AG09319 (cell line): ENCODE measurements at regions not wholly inside any gene's neighbourhood (a gene's known extent, or its start where the extent isn't known, plus 50 kb on each side); places are given as distances from the start of the nearest gene placed in this dataset.

Source experiments
- DNase-seq: peaks from one replicate; pipeline ENCODE4 v3.0.0-alpha.2; 2010; ENCODE audit warnings: low read depth; ENCODE audit errors: extremely low read depth
- TF ChIP-seq, protein P1 (sequence below): IDR thresholded peaks from 2 replicates; pipeline ENCODE4 v1.5.1; 2011; ENCODE audit warnings: low read depth, mild to moderate bottlenecking, inconsistent platforms, low read length, moderate library complexity

DNA sequence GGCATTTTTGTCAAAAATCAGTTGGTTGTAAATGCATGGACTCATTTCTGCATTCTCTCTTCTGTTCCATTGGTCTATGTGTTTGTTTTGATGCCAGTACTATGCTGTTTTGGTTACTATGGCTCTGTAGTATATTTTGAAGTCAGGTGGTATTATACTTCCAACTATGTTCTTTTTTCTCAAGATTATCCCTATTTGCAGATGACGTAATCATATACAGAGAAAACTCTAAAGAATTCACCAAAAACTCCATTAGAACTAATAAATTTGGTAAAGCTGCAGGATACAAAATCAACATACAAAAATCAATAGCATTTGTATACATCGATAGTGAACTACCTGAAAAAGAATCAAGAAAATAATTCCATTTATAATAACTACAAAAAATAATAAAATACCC is 253.1 kb upstream of the NEGR1 start:
- TF ChIP-seq, protein P1, sequence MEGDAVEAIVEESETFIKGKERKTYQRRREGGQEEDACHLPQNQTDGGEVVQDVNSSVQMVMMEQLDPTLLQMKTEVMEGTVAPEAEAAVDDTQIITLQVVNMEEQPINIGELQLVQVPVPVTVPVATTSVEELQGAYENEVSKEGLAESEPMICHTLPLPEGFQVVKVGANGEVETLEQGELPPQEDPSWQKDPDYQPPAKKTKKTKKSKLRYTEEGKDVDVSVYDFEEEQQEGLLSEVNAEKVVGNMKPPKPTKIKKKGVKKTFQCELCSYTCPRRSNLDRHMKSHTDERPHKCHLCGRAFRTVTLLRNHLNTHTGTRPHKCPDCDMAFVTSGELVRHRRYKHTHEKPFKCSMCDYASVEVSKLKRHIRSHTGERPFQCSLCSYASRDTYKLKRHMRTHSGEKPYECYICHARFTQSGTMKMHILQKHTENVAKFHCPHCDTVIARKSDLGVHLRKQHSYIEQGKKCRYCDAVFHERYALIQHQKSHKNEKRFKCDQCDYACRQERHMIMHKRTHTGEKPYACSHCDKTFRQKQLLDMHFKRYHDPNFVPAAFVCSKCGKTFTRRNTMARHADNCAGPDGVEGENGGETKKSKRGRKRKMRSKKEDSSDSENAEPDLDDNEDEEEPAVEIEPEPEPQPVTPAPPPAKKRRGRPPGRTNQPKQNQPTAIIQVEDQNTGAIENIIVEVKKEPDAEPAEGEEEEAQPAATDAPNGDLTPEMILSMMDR = no peak

DNA sequence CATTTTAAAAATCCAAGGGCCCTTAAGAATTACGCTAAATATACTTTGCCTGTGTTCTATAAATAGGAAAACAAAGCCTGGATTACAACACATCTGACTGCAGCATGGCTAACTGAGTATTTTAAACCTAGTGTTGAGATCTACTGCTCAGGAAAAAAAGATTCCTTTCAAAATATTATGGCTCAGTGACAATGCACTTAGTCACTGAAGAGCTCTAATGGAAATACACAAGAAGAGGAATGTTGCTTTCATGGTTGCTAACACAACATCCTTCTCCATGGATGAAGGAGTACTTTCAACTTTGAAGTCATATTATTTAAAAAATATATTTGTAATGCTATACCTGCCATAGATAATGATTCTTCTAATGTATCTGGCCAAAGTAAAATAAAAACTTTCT is 248.3 kb upstream of the NEGR1 start:
- TF ChIP-seq, protein P1 = no peak
- no peak for DNase-seq

More for the DNA sequence above, 253.1 kb upstream of the NEGR1 start:
- DNase-seq = no peak

- no peak for DNase-seq
- TF ChIP-seq, protein P1 = no peak
Measured at GRCh38 chr1:72526926-72527325, 244.6 kb upstream of the NEGR1 start.

DNA sequence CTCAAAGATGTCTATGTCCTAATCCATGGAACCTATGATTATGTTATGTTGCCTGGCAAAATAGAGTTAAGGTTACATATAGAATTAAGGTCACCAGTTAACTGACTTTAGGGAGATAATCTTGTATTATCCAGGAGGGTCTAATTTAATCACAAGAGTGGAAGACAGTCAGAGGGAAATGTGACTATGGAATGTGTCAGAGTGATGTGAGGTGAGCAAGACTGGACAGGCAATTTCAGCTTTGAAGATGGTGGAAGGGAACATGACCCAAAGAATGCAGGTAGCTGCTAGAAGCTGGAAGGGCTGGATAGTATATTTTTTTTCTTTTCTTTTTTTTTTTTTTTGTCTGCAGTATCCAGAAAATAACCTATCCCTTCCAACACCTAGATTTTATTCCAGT is 241.7 kb upstream of the NEGR1 start:
- DNase-seq = no peak
- TF ChIP-seq, protein P1 = no peak

- no peak for DNase-seq
- TF ChIP-seq, protein P1 = no peak
Measured at GRCh38 chr1:72521659-72522058, 239.3 kb upstream of the NEGR1 start.

DNA sequence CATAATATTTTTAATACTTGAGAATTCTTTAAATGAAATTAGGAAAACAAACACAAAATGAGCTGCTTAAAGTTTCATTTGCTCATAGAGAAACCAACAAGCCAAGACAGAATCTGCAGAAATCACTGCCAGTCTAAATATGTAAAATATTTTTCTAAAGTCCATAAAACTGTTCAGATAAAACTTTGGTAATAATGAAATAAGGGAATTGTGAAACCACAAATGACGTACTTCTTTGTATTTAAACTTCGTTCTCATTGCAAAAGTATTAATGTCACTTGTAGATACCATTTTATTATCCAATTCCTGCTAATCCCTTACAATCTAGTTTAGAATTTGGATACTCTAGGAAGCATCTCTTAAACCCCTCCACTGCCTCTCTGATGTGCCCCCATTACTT is 234.5 kb upstream of the NEGR1 start:
- TF ChIP-seq, protein P1 = no peak
- no peak for DNase-seq

- TF ChIP-seq, protein P1 = no peak
- DNase-seq = no peak
Measured at GRCh38 chr1:72516264-72516663, 233.9 kb upstream of the NEGR1 start.
